Dendritic cell treated with granulocyte-macrophage colony-stimulating factor and Interleukin-4, amounts not matched to agents 40 ng/mL and 50 ng/mL, for 4 days (primary cell): ENCODE measurements at regions not wholly inside any gene's neighbourhood (a gene's known extent, or its start where the extent isn't known, plus 50 kb on each side); places are given as distances from the start of the nearest gene placed in this dataset.
"Not testable (repeated sequence)": the region's sequence is repeated elsewhere in the genome, so short reads cannot be mapped to it uniquely, and the experiment has no call there.

ENCODE experiments used
- H3K27ac Mint-ChIP-seq: one replicate; pipeline ENCODE4 v1.8.0; 2022; ENCODE audit warnings: mild to moderate bottlenecking, mixed read lengths
- H3K27me3 Mint-ChIP-seq: one replicate; pipeline ENCODE4 v1.8.0; 2022; ENCODE audit warnings: mild to moderate bottlenecking, mixed read lengths
- H3K36me3 Mint-ChIP-seq: one replicate; pipeline ENCODE4 v1.8.0; 2022; ENCODE audit warnings: low read depth, mixed read lengths
- H3K4me1 Mint-ChIP-seq: one replicate; pipeline ENCODE4 v1.8.0; 2022; ENCODE audit warnings: low read depth, mixed read lengths
- H3K4me3 Mint-ChIP-seq: one replicate; pipeline ENCODE4 v1.8.0; 2022; ENCODE audit warnings: mild to moderate bottlenecking, moderate library complexity, mixed read lengths
- H3K9me3 Mint-ChIP-seq: one replicate; pipeline ENCODE4 v1.8.0; 2022; ENCODE audit warnings: mixed read lengths
- intact Hi-C: fragments of 100-400 bp; cut with micrococcal nuclease; formaldehyde crosslinking; loops from one replicate; pipeline ENCODE4 v1.15.0; 2022

DNA sequence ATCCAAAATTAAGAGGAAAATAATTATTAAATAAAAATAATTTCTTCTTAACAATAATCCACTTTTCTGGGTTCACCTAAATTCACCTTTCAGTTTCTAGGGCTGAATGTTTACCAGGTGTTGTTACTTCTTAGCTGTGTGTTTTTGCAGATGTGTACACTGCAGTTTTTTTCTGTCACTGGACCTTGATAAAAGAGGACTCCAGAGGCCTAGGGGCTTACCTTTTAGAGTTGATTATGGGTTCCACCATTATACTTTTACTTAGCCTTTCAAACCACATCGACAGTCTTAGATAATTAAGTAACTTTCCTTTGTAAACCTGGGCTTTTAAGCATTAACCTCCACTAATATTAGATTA is 766.5 kb downstream of the BCKDHB start:
- intact Hi-C loops = no loop called here
- Mint-ChIP-seq H3K27ac (no peak overlapping the region), H3K36me3 (no peaks in the 10 kb centered on the region), H3K27me3 (no peaks in the 10 kb centered on the region), H3K4me3 (no peak overlapping the region), H3K9me3 (peaks cover 43% of the 10 kb centered on the region), H3K4me1 (no peaks in the 10 kb centered on the region)

- no peaks in the 10 kb centered on the region for H3K27me3 Mint-ChIP-seq
These were observed 765.9 kb downstream of the BCKDHB start for GRCh38 chr6:80872199-80872950.

GRCh38 chr6:80862756-80863155 is 756.3 kb downstream of the BCKDHB start:
- Mint-ChIP-seq H3K4me1 (no peaks in the 10 kb centered on the region), H3K9me3 (peaks cover 18% of the 10 kb centered on the region), H3K27me3 (no peaks in the 10 kb centered on the region), H3K27ac (no peak overlapping the region), H3K4me3 (no peak overlapping the region), H3K36me3 (no peaks in the 10 kb centered on the region)
- intact Hi-C loops = no loop called here

More at GRCh38 chr6:80872199-80872950, 765.9 kb downstream of the BCKDHB start:
- Mint-ChIP-seq H3K27ac (no peak overlapping the region), H3K9me3 (peaks cover 43% of the 10 kb centered on the region), H3K4me3 (no peak overlapping the region), H3K36me3 (no peaks in the 10 kb centered on the region), H3K4me1 (no peaks in the 10 kb centered on the region)
- intact Hi-C loops = no loop called here

GRCh38 chr6:80860107-80860506 is 753.6 kb downstream of the BCKDHB start:
- Mint-ChIP-seq H3K9me3 (peaks cover 15% of the 10 kb centered on the region), H3K27ac (no peak overlapping the region), H3K36me3 (no peaks in the 10 kb centered on the region), H3K27me3 (no peaks in the 10 kb centered on the region), H3K4me3 (no peak overlapping the region), H3K4me1 (no peaks in the 10 kb centered on the region)
- intact Hi-C loops = no loop called here

- H3K36me3 Mint-ChIP-seq, H3K4me1 Mint-ChIP-seq, H3K4me3 Mint-ChIP-seq, H3K27ac Mint-ChIP-seq, H3K27me3 Mint-ChIP-seq, intact Hi-C loops: not testable (repeated sequence)
- peaks cover 61% of the 10 kb centered on the region for H3K9me3 Mint-ChIP-seq
These were observed 741.5 kb downstream of the BCKDHB start for GRCh38 chr6:80847973-80848372.

DNA sequence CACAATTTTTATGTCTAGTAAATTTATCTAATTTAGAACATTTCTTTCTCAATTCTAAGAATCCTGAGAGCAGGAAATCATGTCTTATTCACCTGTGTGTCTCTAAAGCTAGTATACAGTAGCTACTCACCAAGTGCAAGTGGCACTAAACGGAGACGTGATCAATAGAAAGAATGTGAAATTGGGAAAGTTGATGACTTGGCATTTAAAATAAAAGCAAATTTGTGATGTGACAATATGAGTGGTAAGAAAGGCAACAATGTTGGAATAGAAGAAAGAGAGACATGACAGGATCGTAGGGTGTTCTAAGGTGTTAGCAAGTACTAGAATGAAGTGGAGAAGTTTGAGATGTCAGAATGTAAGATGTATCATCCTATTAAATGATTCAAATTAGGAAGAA is 725.9 kb downstream of the BCKDHB start:
- no peak overlapping the region for H3K27ac Mint-ChIP-seq
- intact Hi-C loops = no loop called here
- H3K36me3 Mint-ChIP-seq = no peaks in the 10 kb centered on the region
- no peak overlapping the region for H3K4me3 Mint-ChIP-seq
- H3K4me1 Mint-ChIP-seq = no peaks in the 10 kb centered on the region
- H3K27me3 Mint-ChIP-seq = no peaks in the 10 kb centered on the region
- peaks cover 35% of the 10 kb centered on the region for H3K9me3 Mint-ChIP-seq

DNA sequence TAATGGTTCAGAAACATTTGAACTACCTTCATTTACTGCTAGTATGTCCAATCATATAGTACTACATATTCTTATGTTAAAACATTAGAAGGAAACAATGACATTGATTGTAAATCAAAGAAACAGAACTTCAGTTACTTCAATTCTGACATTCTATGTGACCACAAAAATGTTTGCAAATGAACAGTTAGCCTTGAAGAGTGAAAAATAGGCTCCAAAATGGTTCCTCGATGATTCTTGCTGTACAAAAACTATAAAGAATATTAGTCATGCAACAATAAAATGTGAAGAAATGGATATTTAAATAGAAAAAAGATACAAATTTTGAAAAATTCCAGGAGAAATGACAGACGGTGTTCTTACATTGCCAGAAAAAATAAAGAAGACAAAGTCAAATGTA is 686.9 kb downstream of the BCKDHB start:
- no peak overlapping the region for H3K27ac Mint-ChIP-seq
- no peaks in the 10 kb centered on the region for H3K4me1 Mint-ChIP-seq
- H3K9me3 Mint-ChIP-seq = no peaks in the 10 kb centered on the region
- no peaks in the 10 kb centered on the region for H3K36me3 Mint-ChIP-seq
- intact Hi-C loops = no loop called here
- H3K27me3 Mint-ChIP-seq = no peaks in the 10 kb centered on the region
- H3K4me3 Mint-ChIP-seq = no peak overlapping the region

- intact Hi-C loops = no loop called here
- H3K27ac Mint-ChIP-seq = no peak overlapping the region
- H3K4me3 Mint-ChIP-seq = no peak overlapping the region
- H3K27me3 Mint-ChIP-seq = no peaks in the 10 kb centered on the region
- no peaks in the 10 kb centered on the region for H3K36me3 Mint-ChIP-seq
- no peaks in the 10 kb centered on the region for H3K9me3 Mint-ChIP-seq
- H3K4me1 Mint-ChIP-seq = no peaks in the 10 kb centered on the region
These were observed 685.7 kb downstream of the BCKDHB start for GRCh38 chr6:80792151-80792550.

GRCh38 chr6:80789912-80790570 is 683.6 kb downstream of the BCKDHB start:
- no peaks in the 10 kb centered on the region for H3K4me1 Mint-ChIP-seq
- no peaks in the 10 kb centered on the region for H3K9me3 Mint-ChIP-seq
- H3K27me3 Mint-ChIP-seq = no peaks in the 10 kb centered on the region
- H3K4me3 Mint-ChIP-seq = no peak overlapping the region
- H3K27ac Mint-ChIP-seq = no peak overlapping the region
- no peaks in the 10 kb centered on the region for H3K36me3 Mint-ChIP-seq
- intact Hi-C loops = no loop called here

GRCh38 chr6:80783271-80783670 is 676.8 kb downstream of the BCKDHB start:
- intact Hi-C loops, H3K4me1 Mint-ChIP-seq, H3K27me3 Mint-ChIP-seq, H3K27ac Mint-ChIP-seq, H3K4me3 Mint-ChIP-seq, H3K36me3 Mint-ChIP-seq: not testable (repeated sequence)
- H3K9me3 Mint-ChIP-seq = peaks cover 29% of the 10 kb centered on the region

DNA sequence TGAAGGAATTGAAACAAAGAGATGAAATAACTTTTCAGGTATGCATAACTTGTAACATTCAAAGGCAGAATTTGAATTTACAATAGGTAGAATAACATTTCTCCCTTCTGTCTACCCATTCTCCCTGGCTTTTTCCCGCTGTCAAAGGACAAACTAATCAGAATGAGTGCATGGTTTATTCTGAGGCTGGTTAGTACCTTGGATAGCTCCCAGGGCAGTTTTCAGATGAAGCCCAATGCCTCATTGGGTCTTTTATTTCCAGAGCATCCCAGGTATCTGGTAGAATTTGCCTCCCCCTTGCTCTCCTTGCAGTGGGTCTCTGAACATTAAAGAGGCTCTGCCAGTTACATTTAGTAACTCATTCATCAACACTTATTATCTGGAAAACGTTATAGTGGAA is 665.5 kb downstream of the BCKDHB start:
- no peaks in the 10 kb centered on the region for H3K9me3 Mint-ChIP-seq
- no peaks in the 10 kb centered on the region for H3K36me3 Mint-ChIP-seq
- no peaks in the 10 kb centered on the region for H3K27me3 Mint-ChIP-seq
- no peaks in the 10 kb centered on the region for H3K4me1 Mint-ChIP-seq
- H3K27ac Mint-ChIP-seq = no peak overlapping the region
- intact Hi-C loops = no loop called here
- no peak overlapping the region for H3K4me3 Mint-ChIP-seq

DNA sequence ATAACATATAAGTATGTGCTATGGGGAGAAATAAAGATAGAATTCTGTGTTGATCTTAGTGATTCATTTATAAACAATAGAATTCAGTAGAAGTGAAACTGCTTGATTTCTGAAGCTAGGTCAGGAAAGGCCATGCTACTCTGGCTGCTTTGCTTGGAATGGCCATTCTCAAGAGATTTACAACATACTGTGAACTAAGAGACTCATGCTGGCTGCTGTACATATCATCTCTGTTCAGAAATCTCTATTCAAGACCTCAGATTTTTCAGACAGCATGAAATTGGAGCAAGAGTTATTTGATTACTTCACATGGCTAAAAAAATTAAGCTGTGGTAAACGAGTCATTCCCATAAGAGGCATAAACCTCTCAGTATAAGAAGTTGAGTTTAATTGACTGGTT is 662.6 kb downstream of the BCKDHB start:
- no peaks in the 10 kb centered on the region for H3K36me3 Mint-ChIP-seq
- H3K27me3 Mint-ChIP-seq = no peaks in the 10 kb centered on the region
- no peak overlapping the region for H3K4me3 Mint-ChIP-seq
- no peaks in the 10 kb centered on the region for H3K4me1 Mint-ChIP-seq
- intact Hi-C loops = no loop called here
- no peak overlapping the region for H3K27ac Mint-ChIP-seq
- no peaks in the 10 kb centered on the region for H3K9me3 Mint-ChIP-seq

DNA sequence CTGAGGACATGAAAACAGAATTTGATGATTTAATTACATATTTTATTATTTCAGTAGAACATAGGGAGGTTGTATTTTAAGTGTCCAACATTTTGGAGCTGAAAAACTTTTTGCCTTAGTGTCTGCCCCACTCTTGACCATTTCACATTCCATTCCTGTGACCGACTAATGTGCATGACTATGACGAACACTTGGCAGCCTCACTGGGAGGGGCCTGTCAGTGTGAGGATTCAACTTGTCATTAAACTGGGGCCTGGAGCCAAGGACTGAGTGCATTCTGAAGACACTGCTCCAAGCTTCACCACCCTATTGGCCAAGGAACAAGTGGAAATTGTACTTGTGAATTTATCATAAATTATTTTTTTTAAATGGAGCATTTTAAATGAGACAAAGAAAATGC is 661.3 kb downstream of the BCKDHB start:
- intact Hi-C loops = no loop called here
- Mint-ChIP-seq H3K9me3 (no peaks in the 10 kb centered on the region), H3K27me3 (no peaks in the 10 kb centered on the region), H3K4me3 (no peak overlapping the region), H3K27ac (no peak overlapping the region), H3K4me1 (no peaks in the 10 kb centered on the region), H3K36me3 (no peaks in the 10 kb centered on the region)

DNA sequence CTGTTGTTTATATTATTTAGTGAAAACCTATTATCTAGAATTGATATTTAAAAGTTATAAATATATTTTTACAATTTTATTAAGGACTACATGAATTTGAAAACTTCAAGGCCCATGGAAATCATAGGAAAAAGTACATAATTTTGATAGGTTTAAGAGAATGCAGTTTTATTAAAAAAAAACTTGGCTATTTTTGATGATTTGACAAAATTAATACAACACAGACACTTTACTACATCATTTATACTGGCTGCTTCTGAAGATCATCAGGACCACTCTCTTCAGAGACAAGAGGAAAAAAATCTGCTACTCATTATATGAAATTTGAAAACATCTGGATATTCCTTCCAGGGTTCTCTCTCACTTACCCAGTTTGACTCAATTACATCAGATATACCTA is 637.7 kb downstream of the BCKDHB start:
- no peak overlapping the region for H3K27ac Mint-ChIP-seq
- peaks cover 21% of the 10 kb centered on the region for H3K9me3 Mint-ChIP-seq
- H3K4me3 Mint-ChIP-seq = no peak overlapping the region
- H3K36me3 Mint-ChIP-seq = no peaks in the 10 kb centered on the region
- no peaks in the 10 kb centered on the region for H3K4me1 Mint-ChIP-seq
- intact Hi-C loops = no loop called here
- no peaks in the 10 kb centered on the region for H3K27me3 Mint-ChIP-seq

DNA sequence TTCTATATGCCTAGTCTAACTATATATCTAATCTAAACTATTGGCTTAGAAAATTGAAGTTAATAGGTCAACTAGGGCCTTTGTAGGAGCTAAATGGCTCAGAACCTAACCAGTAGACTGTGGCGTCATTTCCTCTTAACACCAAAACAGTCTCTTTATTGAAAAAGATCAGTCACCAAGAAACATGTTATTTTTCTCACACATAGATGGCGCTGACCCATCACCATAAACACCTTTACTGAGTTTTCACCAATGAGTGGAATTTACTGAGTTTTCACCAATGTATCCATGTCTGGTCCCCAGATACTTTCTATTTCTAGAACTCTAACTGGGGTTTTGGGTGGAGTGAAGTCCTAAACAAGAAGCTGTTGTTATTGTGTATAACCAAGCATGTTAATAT is 636.0 kb downstream of the BCKDHB start:
- peaks cover 21% of the 10 kb centered on the region for H3K9me3 Mint-ChIP-seq
- intact Hi-C loops = no loop called here
- no peaks in the 10 kb centered on the region for H3K36me3 Mint-ChIP-seq
- no peak overlapping the region for H3K27ac Mint-ChIP-seq
- no peak overlapping the region for H3K4me3 Mint-ChIP-seq
- H3K4me1 Mint-ChIP-seq = no peaks in the 10 kb centered on the region
- H3K27me3 Mint-ChIP-seq = no peaks in the 10 kb centered on the region
